Coronary artery (tissue), 2 donors: ENCODE measurements at regions not wholly inside any gene's neighbourhood (a gene's known extent, or its start where the extent isn't known, plus 50 kb on each side); places are given as distances from the start of the nearest gene placed in this dataset.

ENCODE experiments used
- DNase-seq: peaks from one replicate; pipeline ENCODE4 v3.0.0-alpha.2; 2017; ENCODE audit warnings: low spot score
- H3K27ac ChIP-seq, 2 donors: fragments of 200-600 bp; sonication (generic); one replicate each; pipeline ENCODE4 v1.5.1; 2016 to 2019
- H3K4me3 ChIP-seq: fragments of 200-600 bp; sonication (generic); 2 replicates; pipeline ENCODE4 v1.5.1; 2016; ENCODE audit warnings: mild to moderate bottlenecking, moderate library complexity
- CTCF ChIP-seq: fragments of 200-600 bp; sonication (generic); IDR thresholded peaks from one replicate; pipeline ENCODE4 v1.5.1; 2019; ENCODE audit warnings: antibody characterized with exemption

GRCh38 chr7:35386082-35386815 is 132.3 kb upstream of the TBX20 start:
- Histone ChIP-seq H3K27ac (no peak overlapping the region), H3K4me3 (no peak overlapping the region)
- no peak for DNase-seq
- no peak for TF ChIP-seq CTCF

GRCh38 chr7:35384761-35385700 is 131.1 kb upstream of the TBX20 start:
- H3K27ac ChIP-seq: no peak overlapping the region
- TF ChIP-seq CTCF: no peak
- no peak for DNase-seq
- H3K4me3 ChIP-seq: no peak overlapping the region

GRCh38 chr7:35380739-35381224 is 126.9 kb upstream of the TBX20 start:
- TF ChIP-seq CTCF: no peak
- no peak overlapping the region for H3K27ac ChIP-seq
- no peak overlapping the region for H3K4me3 ChIP-seq
- no peak for DNase-seq

- DNase-seq: peak; percentile 46
- no peak overlapping the region for H3K27ac ChIP-seq
These were observed 125.6 kb upstream of the TBX20 start for GRCh38 chr7:35379481-35379880.

GRCh38 chr7:35375516-35375915 is 121.6 kb upstream of the TBX20 start:
- DNase-seq: peak; percentile 4
- no peak for TF ChIP-seq CTCF
- H3K4me3 ChIP-seq: no peak overlapping the region
- no peak overlapping the region for H3K27ac ChIP-seq

More at GRCh38 chr7:35379481-35379880, 125.6 kb upstream of the TBX20 start:
- TF ChIP-seq CTCF: no peak
- H3K4me3 ChIP-seq: no peak overlapping the region

GRCh38 chr7:35374858-35375257 is 121.0 kb upstream of the TBX20 start:
- H3K4me3 ChIP-seq: no peak overlapping the region
- no peak for TF ChIP-seq CTCF
- DNase-seq: peak; percentile 46
- no peak overlapping the region for H3K27ac ChIP-seq
